Lower leg skin (tissue), 2 donors: ENCODE measurements at regions not wholly inside any gene's neighbourhood (a gene's known extent, or its start where the extent isn't known, plus 50 kb on each side); places are given as distances from the start of the nearest gene placed in this dataset.

Experiments
- microRNA counts, 2 donors: library from miRNA; unstranded; fragments of <30 nt; microRNA quantifications; one replicate each; lab custom pipeline; 2016
- microRNA-seq, 2 donors: library from miRNA; unstranded; fragments of <30 nt; microRNA quantifications; one replicate each; pipeline ENCODE4, GENCODE V29; 2016; ENCODE audit warnings: borderline replicate concordance in 2 of 2, borderline number of aligned reads in 1 of 2

MicroRNAs in the stretch of these regions (microRNA counts, 767-probe panel; counts per million panel counts)
- microRNA hsa-miR-1269a (lab: Ali Mortazavi, UCI): 0 to 358 counts per million in 2 donors

Small RNA genes in the stretch of these regions (microRNA-seq; reads per million reads assigned to microRNA genes)
- 0 reads per million in 2 donors for gene MIR1269A
